Choroid plexus epithelial cell (primary cell): ENCODE measurements at regions not wholly inside any gene's neighbourhood (a gene's known extent, or its start where the extent isn't known, plus 50 kb on each side); places are given as distances from the start of the nearest gene placed in this dataset.

Source experiments
- DNase-seq: peaks from one replicate; pipeline ENCODE4 v3.0.0-alpha.2; 2010; ENCODE audit warnings: low read depth
- H3K4me3 ChIP-seq: 2 replicates; pipeline ENCODE4 v1.5.1; 2011; ENCODE audit warnings: low read depth, mild to moderate bottlenecking, control low read depth, low read length, moderate library complexity
- CTCF ChIP-seq: conservative IDR thresholded peaks from 2 replicates; pipeline ENCODE4 v1.5.1; 2011; ENCODE audit warnings: low read depth, mild to moderate bottlenecking, control low read depth, inconsistent platforms, low read length, moderate library complexity

DNA sequence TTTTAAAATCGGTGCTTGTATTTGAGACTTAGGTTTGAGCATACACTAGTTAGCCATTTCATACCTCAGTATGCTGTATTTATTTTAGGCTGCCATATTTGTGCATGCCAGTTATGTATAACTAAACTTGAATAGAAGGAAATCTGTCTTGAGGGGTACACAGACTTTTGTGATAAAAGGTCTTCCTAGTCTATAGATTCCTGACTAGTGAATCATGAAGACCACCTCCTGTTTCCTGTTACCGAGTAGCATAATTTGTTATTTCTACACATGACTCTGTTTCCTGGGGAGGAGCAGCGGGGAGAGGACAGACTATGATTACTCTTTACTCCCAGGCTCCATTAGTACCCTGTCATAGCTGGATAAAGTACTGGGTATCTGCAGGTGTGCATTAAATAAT lies 316.8 kb upstream of the SNX7 start:
- DNase-seq: no peak
- no peak for TF ChIP-seq CTCF
- H3K4me3 ChIP-seq: no peak overlapping the region

DNA sequence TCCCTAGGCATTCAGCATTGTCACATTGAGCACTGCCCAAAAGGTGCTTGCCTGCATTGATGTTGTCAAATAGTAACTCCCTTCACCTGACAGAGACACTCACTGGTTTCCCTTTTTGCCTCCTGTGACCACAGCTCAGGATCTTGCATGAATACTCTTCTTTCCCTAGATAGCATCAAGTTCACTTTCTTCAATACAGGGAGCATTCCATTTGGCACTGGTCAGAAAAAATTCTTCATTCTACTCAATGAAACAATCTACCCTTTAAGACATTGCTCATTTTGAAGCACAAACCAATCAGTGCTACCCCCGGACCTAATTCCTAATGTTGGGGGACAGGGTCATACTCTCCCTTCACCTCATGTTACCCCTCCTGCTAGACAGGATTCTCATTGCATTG lies 319.0 kb upstream of the SNX7 start:
- H3K4me3 ChIP-seq: no peak overlapping the region

GRCh38 chr1:98340511-98340910 lies 321.0 kb upstream of the SNX7 start:
- no peak overlapping the region for H3K4me3 ChIP-seq
- DNase-seq: peak; percentile 88
- TF ChIP-seq CTCF: no peak

More for the DNA sequence above, 319.0 kb upstream of the SNX7 start:
- DNase-seq: peak; percentile 29
- TF ChIP-seq CTCF: no peak

- H3K4me3 ChIP-seq: no peak overlapping the region
- TF ChIP-seq CTCF: no peak
- no peak for DNase-seq
These were observed 324.9 kb upstream of the SNX7 start for GRCh38 chr1:98336472-98337083.

- H3K4me3 ChIP-seq: no peak overlapping the region
- DNase-seq: no peak
- TF ChIP-seq CTCF: no peak
These were observed 327.6 kb upstream of the SNX7 start for GRCh38 chr1:98333936-98334335.

- no peak overlapping the region for H3K4me3 ChIP-seq
- no peak for TF ChIP-seq CTCF
- no peak for DNase-seq
These were observed 328.1 kb upstream of the SNX7 start for GRCh38 chr1:98333406-98333805.

GRCh38 chr1:98331718-98332311 lies 329.7 kb upstream of the SNX7 start:
- no peak for TF ChIP-seq CTCF
- DNase-seq: peak; percentile 53
- H3K4me3 ChIP-seq: no peak overlapping the region
